NT2/D1 (cell line): ENCODE measurements at regions not wholly inside any gene's neighbourhood (a gene's known extent, or its start where the extent isn't known, plus 50 kb on each side); places are given as distances from the start of the nearest gene placed in this dataset.

ENCODE experiments used
- YY1 ChIP-seq: IDR thresholded peaks from 2 replicates; pipeline ENCODE4 v1.6.1; 2011; ENCODE audit not compliant: insufficient read length, insufficient read depth
- ZNF274 ChIP-seq: IDR thresholded peaks from 2 replicates; pipeline ENCODE4 v1.6.1; 2011; ENCODE audit warnings: mild to moderate bottlenecking, low read depth, low read length

- no peak for TF ChIP-seq YY1
- no peak for TF ChIP-seq ZNF274
These were observed 114.0 kb downstream of the VEGFA start for GRCh38 chr6:43883847-43884651.
